HEK293 (cell line): ENCODE measurements at regions not wholly inside any gene's neighbourhood (a gene's known extent, or its start where the extent isn't known, plus 50 kb on each side); places are given as distances from the start of the nearest gene placed in this dataset.

ENCODE experiments used
- CTCF ChIA-PET: fragments of 350-600 bp; formaldehyde crosslinking; extraction: SDS; loops from one replicate; lab custom pipeline; 2021; ENCODE audit warnings: antibody characterized with exemption; lab: Yijun Ruan, JAX
- POLR2A ChIA-PET: fragments of 300-600 bp; formaldehyde crosslinking; extraction: SDS; loops from one replicate; lab custom pipeline; 2020; ENCODE audit warnings: antibody characterized with exemption, inconsistent platforms; lab: Yijun Ruan, JAX
- H3K27ac ChIP-seq: fragments of 200-500 bp; sonication (Bioruptor generic); 2 replicates; pipeline ENCODE4 v1.5.1; 2014; ENCODE audit warnings: low read depth, low read length, control low read depth, inconsistent platforms; ENCODE audit errors: extremely low read depth
- H3K36me3 ChIP-seq, 2 experiments: fragments of 200-500 bp in 1 of 2; sonication (Bioruptor generic) in 1 of 2; 1 replicate in 1 of 2; 2 replicates in 1 of 2; pipeline ENCODE4 v1.5.1; 2014 to 2017; ENCODE audit warnings: inconsistent platforms in 2 of 2, low read length in 2 of 2; ENCODE audit not compliant: control insufficient read depth in 2 of 2, insufficient read depth in 1 of 2
- H3K4me1 ChIP-seq: fragments of 200-500 bp; sonication (Bioruptor generic); 2 replicates; pipeline ENCODE4 v1.5.1; 2014; ENCODE audit warnings: mild to moderate bottlenecking, low read length, inconsistent platforms; ENCODE audit not compliant: control insufficient read depth, insufficient read depth
- H3K4me3 ChIP-seq: 2 replicates; pipeline ENCODE4 v1.5.1; 2011; ENCODE audit warnings: low read depth, mild to moderate bottlenecking, control low read depth, low read length, moderate library complexity
- H3K9me3 ChIP-seq: fragments of 200-500 bp; sonication (Bioruptor generic); 2 replicates; pipeline ENCODE4 v1.5.1; 2014; ENCODE audit warnings: low read depth, low read length, inconsistent platforms; ENCODE audit not compliant: control insufficient read depth, insufficient read depth
- GFI1B ChIP-seq: fragments of 450-650 bp; formaldehyde crosslinking; IDR thresholded peaks from 2 replicates; pipeline ENCODE4 v1.5.1; 2016; ENCODE audit warnings: missing biosample characterization, missing genetic modification characterization
- HOXA7 ChIP-seq: sonication (generic); formaldehyde crosslinking; IDR thresholded peaks from 2 replicates; pipeline ENCODE4 v1.8.1; 2022; ENCODE audit warnings: missing genetic modification reagents, borderline replicate concordance
- KLF17 ChIP-seq: fragments of 450-650 bp; formaldehyde crosslinking; IDR thresholded peaks from 2 replicates; pipeline ENCODE4 v1.5.1; 2016; ENCODE audit warnings: missing biosample characterization, missing genetic modification characterization
- SCRT1 ChIP-seq: fragments of 450-650 bp; formaldehyde crosslinking; IDR thresholded peaks from 2 replicates; pipeline ENCODE4 v1.5.1; 2016; ENCODE audit warnings: missing biosample characterization, missing genetic modification characterization, borderline replicate concordance
- SP7 ChIP-seq: fragments of 450-650 bp; formaldehyde crosslinking; IDR thresholded peaks from 2 replicates; pipeline ENCODE4 v1.5.1; 2016; ENCODE audit warnings: missing biosample characterization, missing genetic modification characterization
- ZFP41 ChIP-seq: fragments of 450-650 bp; formaldehyde crosslinking; IDR thresholded peaks from 2 replicates; pipeline ENCODE4 v1.5.1; 2016; ENCODE audit warnings: missing biosample characterization, missing genetic modification characterization, borderline replicate concordance
- ZNF132 ChIP-seq: fragments of 450-650 bp; formaldehyde crosslinking; IDR thresholded peaks from 2 replicates; pipeline ENCODE4 v1.5.1; 2017; ENCODE audit warnings: missing biosample characterization, missing genetic modification characterization, borderline replicate concordance
- ZNF148 ChIP-seq: fragments of 450-650 bp; formaldehyde crosslinking; IDR thresholded peaks from 2 replicates; pipeline ENCODE4 v1.5.0; 2017; ENCODE audit warnings: missing biosample characterization, missing genetic modification characterization, borderline replicate concordance
- ZNF37A ChIP-seq: fragments of 450-650 bp; IDR thresholded peaks from 2 replicates; pipeline ENCODE4 v1.5.1; 2018; ENCODE audit warnings: missing biosample characterization, missing genetic modification characterization
- ZNF391 ChIP-seq: fragments of 450-650 bp; formaldehyde crosslinking; IDR thresholded peaks from 2 replicates; pipeline ENCODE4 v1.5.1; 2016; ENCODE audit warnings: low read depth, missing biosample characterization, missing genetic modification characterization, borderline replicate concordance
- ZNF416 ChIP-seq: fragments of 450-650 bp; formaldehyde crosslinking; IDR thresholded peaks from 2 replicates; pipeline ENCODE4 v1.5.1; 2016; ENCODE audit warnings: missing biosample characterization, missing genetic modification characterization
- ZNF48 ChIP-seq: fragments of 450-650 bp; formaldehyde crosslinking; IDR thresholded peaks from 2 replicates; pipeline ENCODE4 v1.5.1; 2016; ENCODE audit warnings: missing biosample characterization, missing genetic modification characterization
- ZNF518A ChIP-seq: fragments of 450-650 bp; formaldehyde crosslinking; conservative IDR thresholded peaks from 2 replicates; pipeline ENCODE4 v1.5.1; 2016; ENCODE audit warnings: low read depth, missing biosample characterization, missing genetic modification characterization
- ZNF747 ChIP-seq: fragments of 450-650 bp; formaldehyde crosslinking; IDR thresholded peaks from 2 replicates; pipeline ENCODE4 v1.5.1; 2016; ENCODE audit warnings: missing biosample characterization, missing genetic modification characterization
- TF ChIP-seq, protein P1 (sequence below): IDR thresholded peaks from 2 replicates; pipeline ENCODE4 v1.6.1; 2011; ENCODE audit warnings: mild to moderate bottlenecking, low read depth, low read length, borderline replicate concordance
- TF ChIP-seq, protein P2 (sequence below): fragments of 450-650 bp; formaldehyde crosslinking; IDR thresholded peaks from 2 replicates; pipeline ENCODE4 v1.5.1; 2016; ENCODE audit warnings: missing biosample characterization, missing genetic modification characterization
- TF ChIP-seq, protein P3 (sequence below): fragments of 450-650 bp; formaldehyde crosslinking; IDR thresholded peaks from 2 replicates; pipeline ENCODE4 v1.5.1; 2016; ENCODE audit warnings: missing biosample characterization, missing genetic modification characterization

GRCh38 chr18:1488394-1488793 is 583.7 kb downstream of the ADCYAP1 start (continued):
- TF ChIP-seq, protein P1, sequence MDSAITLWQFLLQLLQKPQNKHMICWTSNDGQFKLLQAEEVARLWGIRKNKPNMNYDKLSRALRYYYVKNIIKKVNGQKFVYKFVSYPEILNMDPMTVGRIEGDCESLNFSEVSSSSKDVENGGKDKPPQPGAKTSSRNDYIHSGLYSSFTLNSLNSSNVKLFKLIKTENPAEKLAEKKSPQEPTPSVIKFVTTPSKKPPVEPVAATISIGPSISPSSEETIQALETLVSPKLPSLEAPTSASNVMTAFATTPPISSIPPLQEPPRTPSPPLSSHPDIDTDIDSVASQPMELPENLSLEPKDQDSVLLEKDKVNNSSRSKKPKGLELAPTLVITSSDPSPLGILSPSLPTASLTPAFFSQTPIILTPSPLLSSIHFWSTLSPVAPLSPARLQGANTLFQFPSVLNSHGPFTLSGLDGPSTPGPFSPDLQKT = no peak

- TF ChIP-seq ZNF518A (tag by site-specific recombination) (no peak), ZNF416 (tag by site-specific recombination) (no peak), ZNF132 (tag by site-specific recombination) (no peak), ZNF37A (tag by site-specific recombination) (no peak), SP7 (tag by site-specific recombination) (no peak), KLF17 (tag by site-specific recombination) (no peak), HOXA7 (CRISPR knock-in tag) (no peak), ZFP41 (no peak), SCRT1 (tag by site-specific recombination) (no peak), ZNF747 (tag by site-specific recombination) (no peak), ZNF391 (no peak), ZNF48 (no peak), GFI1B (tag by site-specific recombination) (no peak), ZNF148 (tag by site-specific recombination) (no peak)
- TF ChIP-seq, protein P2, sequence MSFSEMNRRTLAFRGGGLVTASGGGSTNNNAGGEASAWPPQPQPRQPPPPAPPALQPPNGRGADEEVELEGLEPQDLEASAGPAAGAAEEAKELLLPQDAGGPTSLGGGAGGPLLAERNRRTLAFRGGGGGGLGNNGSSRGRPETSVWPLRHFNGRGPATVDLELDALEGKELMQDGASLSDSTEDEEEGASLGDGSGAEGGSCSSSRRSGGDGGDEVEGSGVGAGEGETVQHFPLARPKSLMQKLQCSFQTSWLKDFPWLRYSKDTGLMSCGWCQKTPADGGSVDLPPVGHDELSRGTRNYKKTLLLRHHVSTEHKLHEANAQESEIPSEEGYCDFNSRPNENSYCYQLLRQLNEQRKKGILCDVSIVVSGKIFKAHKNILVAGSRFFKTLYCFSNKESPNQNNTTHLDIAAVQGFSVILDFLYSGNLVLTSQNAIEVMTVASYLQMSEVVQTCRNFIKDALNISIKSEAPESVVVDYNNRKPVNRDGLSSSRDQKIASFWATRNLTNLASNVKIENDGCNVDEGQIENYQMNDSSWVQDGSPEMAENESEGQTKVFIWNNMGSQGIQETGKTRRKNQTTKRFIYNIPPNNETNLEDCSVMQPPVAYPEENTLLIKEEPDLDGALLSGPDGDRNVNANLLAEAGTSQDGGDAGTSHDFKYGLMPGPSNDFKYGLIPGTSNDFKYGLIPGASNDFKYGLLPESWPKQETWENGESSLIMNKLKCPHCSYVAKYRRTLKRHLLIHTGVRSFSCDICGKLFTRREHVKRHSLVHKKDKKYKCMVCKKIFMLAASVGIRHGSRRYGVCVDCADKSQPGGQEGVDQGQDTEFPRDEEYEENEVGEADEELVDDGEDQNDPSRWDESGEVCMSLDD (tag by site-specific recombination) = no peak
- TF ChIP-seq, protein P3, sequence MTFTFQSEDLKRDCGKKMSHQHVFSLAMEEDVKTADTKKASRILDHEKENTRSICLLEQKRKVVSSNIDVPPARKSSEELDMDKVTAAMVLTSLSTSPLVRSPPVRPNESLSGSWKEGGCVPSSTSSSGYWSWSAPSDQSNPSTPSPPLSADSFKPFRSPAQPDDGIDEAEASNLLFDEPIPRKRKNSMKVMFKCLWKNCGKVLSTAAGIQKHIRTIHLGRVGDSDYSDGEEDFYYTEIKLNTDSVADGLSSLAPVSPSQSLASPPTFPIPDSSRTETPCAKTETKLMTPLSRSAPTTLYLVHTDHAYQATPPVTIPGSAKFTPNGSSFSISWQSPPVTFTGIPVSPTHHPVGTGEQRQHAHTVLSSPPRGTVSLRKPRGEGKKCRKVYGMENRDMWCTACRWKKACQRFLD (tag by site-specific recombination) = no peak
- Histone ChIP-seq H3K4me3 (no peak overlapping the region), H3K36me3 (no peaks in the 10 kb centered on the region), H3K9me3 (no peaks in the 10 kb centered on the region), H3K4me1 (no peaks in the 10 kb centered on the region), H3K27ac (no peak overlapping the region)
- ChIA-PET POLR2A (no interaction called here), CTCF (no interaction called here)
Observed at GRCh38 chr18:1488957-1489356, 584.3 kb downstream of the ADCYAP1 start.
